ENCODE measurements at regions not wholly inside any gene's neighbourhood (a gene's known extent, or its start where the extent isn't known, plus 50 kb on each side); places are given as distances from the start of the nearest gene placed in this dataset.

DNA sequence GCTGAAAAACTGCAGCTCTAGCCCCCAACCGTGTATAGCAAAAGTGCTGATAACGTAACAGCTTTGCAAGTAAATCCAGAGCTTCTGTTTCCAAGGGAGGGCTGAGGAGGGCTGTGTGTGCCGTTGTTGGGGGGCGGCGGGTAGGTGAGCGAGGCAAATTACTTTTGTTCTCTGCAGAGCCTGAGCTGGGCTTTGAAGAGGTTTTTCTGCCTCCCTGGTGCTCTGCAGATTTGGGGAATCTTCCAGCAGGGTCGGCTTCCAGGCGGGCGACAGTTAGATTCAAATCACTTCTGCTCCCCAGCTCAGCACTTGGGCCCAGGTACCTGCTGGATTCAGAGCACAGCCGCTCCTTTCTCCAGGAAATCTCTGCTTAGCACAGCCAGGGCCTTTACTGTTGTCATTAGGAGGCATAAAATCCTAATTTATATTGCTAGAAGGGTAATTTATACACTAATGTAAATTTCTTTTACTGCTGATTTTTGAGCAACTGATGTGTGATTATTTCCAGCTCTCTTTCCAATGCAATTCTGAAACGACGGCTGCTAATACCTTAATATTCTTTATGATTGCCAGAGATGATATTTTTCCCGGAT is 442.4 kb downstream of the TYW1 start:
- no peaks in the 10 kb centered on the region for H3K79me2 ChIP-seq (ENCODE audit: control insufficient read depth in 1 of 2, insufficient read depth in 2 of 2, low read length in 2 of 2)
- H2BK120ac ChIP-seq (replicated peaks; ENCODE audit: low read depth, low read length), result no peak overlapping the region
- TF ChIP-seq JUN (IDR thresholded peaks at IDR 0.05; ENCODE audit: low read depth, low read length) (no peak), SRF (IDR thresholded peaks at IDR 0.05; ENCODE audit: low read depth, low read length) (no peak), PHF8 (conservative IDR thresholded peaks at IDR 0.05; ENCODE audit: low read depth, low read length) (no peak), TAF1 (IDR thresholded peaks at IDR 0.05; ENCODE audit: low read depth, low read length) (no peak), RBBP5 (IDR thresholded peaks at IDR 0.05; ENCODE audit: borderline replicate concordance, low read depth, low read length) (no peak), SUZ12 (IDR thresholded peaks at IDR 0.05; ENCODE audit: low read length) (no peak), RFX5 (IDR thresholded peaks at IDR 0.05; ENCODE audit: borderline replicate concordance, low read depth, low read length) (no peak)
- TF ChIP-seq, protein P1, sequence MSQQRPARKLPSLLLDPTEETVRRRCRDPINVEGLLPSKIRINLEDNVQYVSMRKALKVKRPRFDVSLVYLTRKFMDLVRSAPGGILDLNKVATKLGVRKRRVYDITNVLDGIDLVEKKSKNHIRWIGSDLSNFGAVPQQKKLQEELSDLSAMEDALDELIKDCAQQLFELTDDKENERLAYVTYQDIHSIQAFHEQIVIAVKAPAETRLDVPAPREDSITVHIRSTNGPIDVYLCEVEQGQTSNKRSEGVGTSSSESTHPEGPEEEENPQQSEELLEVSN (IDR thresholded peaks at IDR 0.05), result no peak
- TF ChIP-seq, protein P2, sequence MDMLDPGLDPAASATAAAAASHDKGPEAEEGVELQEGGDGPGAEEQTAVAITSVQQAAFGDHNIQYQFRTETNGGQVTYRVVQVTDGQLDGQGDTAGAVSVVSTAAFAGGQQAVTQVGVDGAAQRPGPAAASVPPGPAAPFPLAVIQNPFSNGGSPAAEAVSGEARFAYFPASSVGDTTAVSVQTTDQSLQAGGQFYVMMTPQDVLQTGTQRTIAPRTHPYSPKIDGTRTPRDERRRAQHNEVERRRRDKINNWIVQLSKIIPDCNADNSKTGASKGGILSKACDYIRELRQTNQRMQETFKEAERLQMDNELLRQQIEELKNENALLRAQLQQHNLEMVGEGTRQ (IDR thresholded peaks at IDR 0.05; ENCODE audit: low read length), result no peak
- no peaks in the 10 kb centered on the region for H3K27me3 ChIP-seq (replicated peaks in 1 of 4; ENCODE audit: control insufficient read depth in 3 of 4, extremely low read depth in 1 of 4, insufficient read depth in 3 of 4, low read length in 3 of 4)
- WGBS, 2 experiments (ENCODE audit: extremely low coverage in 1 of 2, insufficient coverage in 1 of 2, insufficient read length in 1 of 2, insufficient replicate concordance in 2 of 2, low coverage in 1 of 2, low lambda C conversion rate in 2 of 2, missing lambda C conversion rate in 1 of 2), result 83% methylated on average over 13 of the region's 13 CpGs; no CpG with 5 or more reads in 1 of the 2 experiments
- H3K9ac ChIP-seq (replicated peaks in 1 of 4; ENCODE audit: extremely low read depth in 1 of 4, low read depth in 3 of 4, low read length in 3 of 4), result no peak overlapping the region
- no peak overlapping the region for H3K4me3 ChIP-seq (ENCODE audit: extremely low read depth in 1 of 4, insufficient read depth in 2 of 4, low read depth in 3 of 4, low read length in 4 of 4)
- H3K14ac ChIP-seq (ENCODE audit: insufficient read length), result no peak overlapping the region
- no peak overlapping the region for H3K4me2 ChIP-seq (ENCODE audit: insufficient read depth in 1 of 2, low read depth in 2 of 2, low read length in 2 of 2)
- H2BK5ac ChIP-seq (ENCODE audit: low read depth, low read length), result no peak overlapping the region
- ChIA-PET CTCF (ENCODE audit: partially characterized antibody) (interaction anchor here (0.6 to 1.5 kb wide), 3 partner anchors 7 to 1361 kb away, joined by 3 to 5 read pairs (median 5); no protein-coding TSS in a partner anchor), POLR2A (ENCODE audit: partially characterized antibody) (interaction anchor here (1.0 to 1.4 kb wide), 3 partner anchors 25 to 47 kb away, joined by 3 to 4 read pairs (median 3); no protein-coding TSS in a partner anchor)
- no peaks in the 10 kb centered on the region for H4K20me1 ChIP-seq (replicated peaks in 1 of 2; ENCODE audit: control insufficient read depth in 1 of 2, insufficient read depth in 2 of 2, low read length in 2 of 2)
- no peaks in the 10 kb centered on the region for H3K36me3 ChIP-seq (ENCODE audit: control insufficient read depth in 2 of 4, insufficient read depth in 4 of 4, low read length in 3 of 4)
- FAIRE-seq (no peak), DNase-seq (ENCODE audit: low read depth in 1 of 2, low spot score in 2 of 2) (peak in 1 of 2 experiments; percentile 46)
- H3K18ac ChIP-seq (ENCODE audit: extremely low read depth, low read length), result no peak overlapping the region
- H2BK15ac ChIP-seq (ENCODE audit: low read length), result no peak overlapping the region
- H3K9me3 ChIP-seq (ENCODE audit: insufficient read depth in 2 of 2, low read depth in 1 of 2, low read length in 1 of 2), result peaks cover 0 to 7% of the 10 kb centered on the region in 2 experiments; a peak in 2 of 4 replicates
- no peak overlapping the region for H3K56ac ChIP-seq (replicated peaks; ENCODE audit: insufficient read length, low read depth, low read length)
- H4K5ac ChIP-seq (ENCODE audit: insufficient read length, low read depth, low read length), result no peak overlapping the region
- no peaks in the 10 kb centered on the region for H3K79me1 ChIP-seq (ENCODE audit: low read depth, low read length)
- H3K4ac ChIP-seq (replicated peaks; ENCODE audit: insufficient read length, low read depth, low read length), result no peak overlapping the region
- H2AFZ ChIP-seq (ENCODE audit: low read length), result peak overlapping the region; percentile 28; the same call in 1 of the 2 replicates
- no peak overlapping the region for H2AK5ac ChIP-seq (ENCODE audit: low read depth, low read length)
- H3K4me1 ChIP-seq (replicated peaks in 1 of 4; ENCODE audit: control insufficient read depth in 3 of 4, insufficient read depth in 4 of 4, low read length in 3 of 4), result peaks cover 2 to 5% (median 4%) of the 10 kb centered on the region in 4 experiments; a peak in 6 of 7 replicates
- no peak overlapping the region for H2BK20ac ChIP-seq (ENCODE audit: low read length)
- H3K27ac ChIP-seq (ENCODE audit: low read depth, low read length), result no peak overlapping the region
- no peak overlapping the region for H3K23ac ChIP-seq (ENCODE audit: insufficient read length)
- H4K91ac ChIP-seq (replicated peaks; ENCODE audit: insufficient read length, low read length), result no peak overlapping the region
- no peak overlapping the region for H2BK12ac ChIP-seq (ENCODE audit: low read depth, low read length)
- H3K23me2 ChIP-seq (ENCODE audit: low read depth, low read length), result no peaks in the 10 kb centered on the region
- no peak overlapping the region for H4K8ac ChIP-seq (ENCODE audit: extremely low read depth, insufficient read depth, low read length)

Data from H1 (cell line).